Natural killer cell treated with Interleukin-12 subunit alpha and Interleukin-12 subunit beta and Interleukin-15 and Interleukin-18, amount 100 ng/mL, for 72 hours (primary cell): ENCODE measurements at regions not wholly inside any gene's neighbourhood (a gene's known extent, or its start where the extent isn't known, plus 50 kb on each side); places are given as distances from the start of the nearest gene placed in this dataset.
"Not testable (repeated sequence)": the region's sequence is repeated elsewhere in the genome, so short reads cannot be mapped to it uniquely, and the experiment has no call there.

Experiments
- ATAC-seq, 2 donors: fragments of 150-1000 bp; cut with Tn5 transposase in 1 of 2; sonication (Bioruptor Pico), chemical (Tn5 transposase) in 1 of 2; 2 replicates each; pipeline ENCODE4 v1.10.0; 2021
- DNase-seq: peaks from one replicate; pipeline ENCODE4 v3.0.0; 2022; ENCODE audit warnings: low spot score
- H3K27ac Mint-ChIP-seq, 2 donors: 1 replicate in 1 of 2; 2 replicates in 1 of 2; pipeline ENCODE4 v1.8.0; 2022; ENCODE audit warnings: mixed read lengths in 2 of 2, mild to moderate bottlenecking in 1 of 2, moderate library complexity in 1 of 2
- H3K27me3 Mint-ChIP-seq, 2 donors: 1 replicate in 1 of 2; 2 replicates in 1 of 2; pipeline ENCODE4 v1.8.0; 2022; ENCODE audit warnings: mixed read lengths in 2 of 2
- H3K36me3 Mint-ChIP-seq: one replicate; pipeline ENCODE4 v1.8.0; 2022; ENCODE audit warnings: mixed read lengths
- H3K4me1 Mint-ChIP-seq, 2 donors: 1 replicate in 1 of 2; 2 replicates in 1 of 2; pipeline ENCODE4 v1.8.0; 2022; ENCODE audit warnings: low read depth in 2 of 2, mixed read lengths in 2 of 2, mild to moderate bottlenecking in 1 of 2
- H3K4me3 Mint-ChIP-seq: one replicate; pipeline ENCODE4 v1.8.0; 2022; ENCODE audit warnings: mixed read lengths
- H3K9me3 Mint-ChIP-seq: 2 replicates; pipeline ENCODE4 v1.8.0; 2022; ENCODE audit warnings: mixed read lengths

- Mint-ChIP-seq H3K27ac (no peak overlapping the region), H3K4me1 (no peaks in the 10 kb centered on the region)
Observed at GRCh38 chr11:29163231-29163630, 853.6 kb downstream of the KCNA4 start.

GRCh38 chr11:29162491-29162890, 854.3 kb downstream of the KCNA4 start:
- ATAC-seq: no peak
- DNase-seq: no peak
- Mint-ChIP-seq H3K27ac (no peak overlapping the region), H3K36me3 (peaks cover 4% of the 10 kb centered on the region), H3K4me3 (no peak overlapping the region), H3K27me3 (no peaks in the 10 kb centered on the region), H3K4me1 (no peaks in the 10 kb centered on the region), H3K9me3 (peaks cover 6% of the 10 kb centered on the region)

More at GRCh38 chr11:29163231-29163630, 853.6 kb downstream of the KCNA4 start:
- Mint-ChIP-seq H3K9me3 (peaks cover 6% of the 10 kb centered on the region), H3K4me3 (no peak overlapping the region), H3K27me3 (no peaks in the 10 kb centered on the region), H3K36me3 (peaks cover 4% of the 10 kb centered on the region)
- DNase-seq (no peak), ATAC-seq (no peak)

- Mint-ChIP-seq H3K9me3 (peaks cover 6% of the 10 kb centered on the region), H3K27me3 (no peaks in the 10 kb centered on the region), H3K4me1 (no peaks in the 10 kb centered on the region), H3K4me3 (no peak overlapping the region), H3K36me3 (peaks cover 4% of the 10 kb centered on the region), H3K27ac (no peak overlapping the region)
- no peak for ATAC-seq
- DNase-seq: no peak
Observed at GRCh38 chr11:29161191-29161590, 855.6 kb downstream of the KCNA4 start.

- Mint-ChIP-seq H3K27ac (no peak overlapping the region), H3K36me3 (peaks cover 4% of the 10 kb centered on the region), H3K4me3 (no peak overlapping the region), H3K9me3 (peaks cover 6% of the 10 kb centered on the region), H3K4me1 (no peaks in the 10 kb centered on the region), H3K27me3 (no peaks in the 10 kb centered on the region)
- DNase-seq (no peak), ATAC-seq (no peak)
Observed at GRCh38 chr11:29159552-29160465, 857.0 kb downstream of the KCNA4 start.

- ATAC-seq: no peak
- Mint-ChIP-seq H3K4me1 (no peaks in the 10 kb centered on the region), H3K9me3 (peaks cover 3% of the 10 kb centered on the region), H3K27me3 (no peaks in the 10 kb centered on the region), H3K4me3 (no peak overlapping the region), H3K27ac (no peak overlapping the region), H3K36me3 (no peaks in the 10 kb centered on the region)
- DNase-seq: no peak
Observed at GRCh38 chr11:29153078-29153477, 863.8 kb downstream of the KCNA4 start.

GRCh38 chr11:29142573-29142972, 874.3 kb downstream of the KCNA4 start:
- DNase-seq, H3K27ac Mint-ChIP-seq, H3K4me1 Mint-ChIP-seq, ATAC-seq, H3K36me3 Mint-ChIP-seq, H3K27me3 Mint-ChIP-seq, H3K4me3 Mint-ChIP-seq: not testable (repeated sequence)
- peaks cover 18% of the 10 kb centered on the region for H3K9me3 Mint-ChIP-seq

GRCh38 chr11:29135504-29135903, 881.3 kb downstream of the KCNA4 start:
- no peaks in the 10 kb centered on the region for H3K36me3 Mint-ChIP-seq
- ATAC-seq: no peak

GRCh38 chr11:29131055-29131454, 885.8 kb downstream of the KCNA4 start:
- H3K4me1 Mint-ChIP-seq: no peaks in the 10 kb centered on the region
- no peak for DNase-seq
- no peaks in the 10 kb centered on the region for H3K36me3 Mint-ChIP-seq
- no peak for ATAC-seq
- no peak overlapping the region for H3K4me3 Mint-ChIP-seq
- H3K27ac Mint-ChIP-seq: no peak overlapping the region
- no peaks in the 10 kb centered on the region for H3K27me3 Mint-ChIP-seq
- H3K9me3 Mint-ChIP-seq: peaks cover 18% of the 10 kb centered on the region

More at GRCh38 chr11:29135504-29135903, 881.3 kb downstream of the KCNA4 start:
- Mint-ChIP-seq H3K4me3 (no peak overlapping the region), H3K27me3 (no peaks in the 10 kb centered on the region), H3K27ac (no peak overlapping the region), H3K9me3 (peaks cover 25% of the 10 kb centered on the region), H3K4me1 (no peaks in the 10 kb centered on the region)
- no peak for DNase-seq

GRCh38 chr11:29129844-29130243, 887.0 kb downstream of the KCNA4 start:
- no peaks in the 10 kb centered on the region for H3K36me3 Mint-ChIP-seq
- no peak overlapping the region for H3K27ac Mint-ChIP-seq
- H3K4me3 Mint-ChIP-seq: no peak overlapping the region
- ATAC-seq (no peak), DNase-seq (no peak)
- H3K27me3 Mint-ChIP-seq: no peaks in the 10 kb centered on the region
- peaks cover 22% of the 10 kb centered on the region for H3K9me3 Mint-ChIP-seq
- no peaks in the 10 kb centered on the region for H3K4me1 Mint-ChIP-seq

GRCh38 chr11:29127461-29127860, 889.4 kb downstream of the KCNA4 start:
- Mint-ChIP-seq H3K27me3 (no peaks in the 10 kb centered on the region), H3K4me3 (no peak overlapping the region), H3K9me3 (peaks cover 32% of the 10 kb centered on the region), H3K27ac (no peak overlapping the region), H3K36me3 (no peaks in the 10 kb centered on the region), H3K4me1 (no peaks in the 10 kb centered on the region)
- ATAC-seq (no peak), DNase-seq (no peak)

GRCh38 chr11:29125606-29126005, 891.2 kb downstream of the KCNA4 start:
- Mint-ChIP-seq H3K4me3 (no peak overlapping the region), H3K27me3 (no peaks in the 10 kb centered on the region), H3K36me3 (no peaks in the 10 kb centered on the region), H3K27ac (no peak overlapping the region), H3K9me3 (peaks cover 18% of the 10 kb centered on the region), H3K4me1 (no peaks in the 10 kb centered on the region)
- ATAC-seq (no peak), DNase-seq (no peak)

- no peak overlapping the region for H3K4me3 Mint-ChIP-seq
Observed at GRCh38 chr11:29124470-29124869, 892.4 kb downstream of the KCNA4 start.

GRCh38 chr11:29119707-29120618, 896.9 kb downstream of the KCNA4 start:
- Mint-ChIP-seq H3K9me3 (peaks cover 22% of the 10 kb centered on the region), H3K36me3 (no peaks in the 10 kb centered on the region), H3K27me3 (no peaks in the 10 kb centered on the region), H3K4me3 (no peak overlapping the region), H3K4me1 (no peaks in the 10 kb centered on the region), H3K27ac (no peak overlapping the region)
- DNase-seq: no peak
- no peak for ATAC-seq

More at GRCh38 chr11:29124470-29124869, 892.4 kb downstream of the KCNA4 start:
- no peaks in the 10 kb centered on the region for H3K36me3 Mint-ChIP-seq
- DNase-seq: no peak
- no peaks in the 10 kb centered on the region for H3K4me1 Mint-ChIP-seq
- H3K27ac Mint-ChIP-seq: no peak overlapping the region
- no peak for ATAC-seq
- H3K27me3 Mint-ChIP-seq: no peaks in the 10 kb centered on the region
- peaks cover 17% of the 10 kb centered on the region for H3K9me3 Mint-ChIP-seq

- Mint-ChIP-seq H3K36me3 (no peaks in the 10 kb centered on the region), H3K9me3 (peaks cover 19% of the 10 kb centered on the region), H3K27ac (no peak overlapping the region), H3K4me1 (no peaks in the 10 kb centered on the region), H3K4me3 (no peak overlapping the region), H3K27me3 (no peaks in the 10 kb centered on the region)
- DNase-seq (no peak), ATAC-seq (no peak)
Observed at GRCh38 chr11:29119116-29119515, 897.7 kb downstream of the KCNA4 start.
